ENCODE measurements at regions not wholly inside any gene's neighbourhood (a gene's known extent, or its start where the extent isn't known, plus 50 kb on each side); places are given as distances from the start of the nearest gene placed in this dataset.

DNA sequence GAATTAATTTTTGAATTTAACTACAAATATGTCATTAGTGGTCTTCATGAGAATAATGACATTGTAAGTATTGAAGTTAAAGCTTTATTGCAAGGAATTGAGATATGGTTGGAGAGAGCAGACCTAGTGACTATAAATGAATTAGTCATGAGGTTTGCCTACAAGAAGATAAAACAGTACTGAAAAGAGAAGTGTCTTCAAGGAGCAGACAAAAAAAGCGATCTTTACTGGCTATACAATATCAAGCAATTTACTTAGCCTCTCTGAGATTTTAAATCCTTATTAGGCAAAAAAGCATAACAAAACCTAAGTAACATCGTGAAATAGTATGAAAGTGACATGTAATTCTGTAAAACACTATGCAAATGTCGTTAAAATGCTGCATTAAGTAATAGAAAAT, 435.1 kb upstream of the PCDH20 start:
- DNase-seq (ENCODE audit: low spot score), result no peak

DNA sequence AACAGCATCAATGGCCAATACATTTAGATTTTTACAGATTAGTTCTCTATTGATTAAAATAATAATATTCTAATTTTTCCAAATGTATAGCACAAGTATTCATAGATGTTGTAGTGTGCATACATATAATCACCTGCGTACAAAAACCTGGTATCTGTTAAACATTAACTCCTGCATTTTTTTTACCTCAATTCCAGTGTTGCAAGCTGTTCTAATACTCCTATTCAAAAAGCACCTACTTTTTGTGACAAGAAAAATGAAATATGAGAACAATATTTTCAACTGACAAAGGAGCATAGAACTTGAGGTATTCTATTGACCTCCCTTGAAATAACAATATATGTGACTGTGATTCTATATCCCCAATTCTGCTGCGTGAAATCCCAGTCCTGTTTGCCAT, 422.9 kb upstream of the PCDH20 start:
- no peak for DNase-seq (ENCODE audit: low spot score)

DNA sequence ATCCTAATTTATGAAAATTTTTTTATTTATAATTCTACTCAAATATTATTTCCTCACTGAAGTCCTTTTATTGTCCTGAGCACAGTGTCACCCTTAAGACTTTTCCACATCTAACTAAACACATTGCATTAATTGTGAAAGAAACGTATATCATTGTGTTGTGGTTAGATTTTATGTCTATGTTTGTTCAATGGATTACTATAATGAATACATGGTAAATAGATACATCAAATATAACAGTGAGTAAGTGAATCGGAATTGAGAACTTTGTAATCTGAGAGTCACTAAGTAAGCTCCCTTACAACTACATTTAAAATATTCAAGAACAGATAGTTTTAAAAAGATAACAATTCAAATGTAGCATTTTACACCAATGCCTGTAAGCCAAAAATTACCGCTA, 417.6 kb upstream of the PCDH20 start:
- no peak for DNase-seq (ENCODE audit: low spot score)

DNA sequence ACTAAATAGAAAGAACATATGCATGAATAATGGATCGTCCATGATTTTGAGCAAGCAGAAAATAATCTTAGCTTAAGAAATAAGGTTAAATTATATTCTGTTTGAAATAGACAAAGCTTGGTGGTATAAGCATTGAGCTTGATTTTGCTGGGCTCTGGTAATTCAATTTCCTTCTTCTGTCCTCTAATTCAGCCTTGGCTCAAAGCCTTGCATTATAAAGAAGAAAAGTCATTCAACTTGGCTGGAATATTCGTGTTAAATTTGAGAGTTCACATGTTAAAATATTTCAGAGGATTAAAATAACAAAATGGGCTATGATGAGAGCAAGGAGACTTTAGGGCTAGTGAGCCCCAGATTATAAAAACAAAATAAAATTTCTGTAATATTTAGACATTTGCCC, 415.4 kb upstream of the PCDH20 start:
- DNase-seq (ENCODE audit: low spot score), result no peak

- DNase-seq (ENCODE audit: low spot score), result no peak
Observed at GRCh38 chr13:61830475-61830874, 414.8 kb upstream of the PCDH20 start.

GRCh38 chr13:61824168-61824567, 408.5 kb upstream of the PCDH20 start:
- DNase-seq (ENCODE audit: low spot score), result no peak

DNA sequence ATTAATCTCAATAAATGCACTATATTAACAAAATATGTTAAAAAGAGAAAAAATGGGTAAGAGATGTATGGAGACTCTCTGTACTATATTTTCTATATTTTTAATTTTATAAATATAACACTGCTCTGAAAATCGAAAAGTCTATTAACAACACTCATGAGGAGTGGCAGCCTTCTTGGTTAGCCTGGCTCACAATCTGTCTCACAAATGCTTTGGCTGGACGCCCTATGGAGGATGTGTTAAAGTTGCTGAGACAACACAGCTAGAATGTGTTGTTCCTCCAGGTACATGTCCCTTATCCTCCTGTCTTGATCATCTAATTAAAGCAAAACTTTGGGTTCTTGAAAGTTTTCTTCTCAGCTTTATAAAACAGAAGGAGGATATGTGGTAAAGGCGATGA, 396.6 kb upstream of the PCDH20 start:
- no peak for DNase-seq (ENCODE audit: low spot score)

DNA sequence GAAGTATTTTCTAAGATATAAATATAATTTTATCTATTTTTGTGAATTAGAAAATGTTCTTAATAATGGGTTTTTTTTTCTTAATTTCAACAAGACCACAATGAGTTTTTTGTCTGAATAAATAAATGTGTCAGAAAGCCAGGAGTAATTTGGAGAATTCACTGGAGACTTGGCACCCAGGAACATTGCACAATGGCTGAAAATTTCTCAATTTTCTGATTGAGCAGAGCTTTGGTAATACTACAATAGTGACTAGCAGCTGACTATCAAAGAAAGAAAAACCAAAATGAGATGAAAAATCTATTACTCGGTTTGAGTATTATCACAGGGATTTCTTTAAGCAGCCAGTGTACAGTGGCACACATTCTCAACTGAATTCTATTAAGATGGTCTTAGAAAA, 394.4 kb upstream of the PCDH20 start:
- no peak for DNase-seq (ENCODE audit: low spot score)

GRCh38 chr13:61797397-61797796, 381.7 kb upstream of the PCDH20 start:
- DNase-seq (ENCODE audit: low spot score), result no peak

DNA sequence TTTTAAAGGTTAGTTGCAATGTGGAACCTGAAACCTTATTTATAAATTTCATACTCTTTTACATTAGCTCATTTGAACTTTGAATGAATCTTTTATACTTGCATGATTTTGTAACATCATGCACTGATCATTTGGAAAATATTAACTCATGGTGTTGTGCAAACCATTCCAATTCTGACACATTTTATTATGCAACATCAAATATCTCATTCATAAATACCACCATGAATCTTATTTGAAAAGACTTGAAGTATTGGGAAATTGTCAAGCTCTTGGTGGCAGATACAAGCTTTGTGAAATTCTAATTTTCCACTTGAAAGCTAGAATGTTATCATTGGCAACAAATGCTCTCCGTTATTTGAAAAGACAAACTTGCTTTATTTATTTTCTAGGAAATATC, 379.9 kb upstream of the PCDH20 start:
- DNase-seq (ENCODE audit: low spot score), result no peak

DNA sequence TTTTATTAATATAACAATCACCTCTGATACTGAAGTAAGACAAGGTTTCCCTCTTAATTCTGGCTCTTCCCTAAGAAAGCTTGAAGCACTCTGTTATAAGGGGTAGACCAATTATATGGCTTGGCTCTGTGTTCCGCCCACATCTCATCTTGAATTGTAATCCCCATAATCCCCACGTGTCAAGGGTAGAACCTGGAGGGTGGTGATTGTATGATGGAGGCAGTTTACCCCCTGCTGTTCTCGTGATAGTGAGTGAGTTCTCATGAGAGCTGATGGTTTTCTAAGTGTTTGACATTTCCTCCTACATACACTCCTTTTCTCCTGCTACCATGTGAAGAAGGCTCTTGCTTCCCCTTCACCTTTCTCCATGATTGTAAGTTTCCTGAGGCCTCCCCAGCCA, 363.8 kb upstream of the PCDH20 start:
- DNase-seq (ENCODE audit: low spot score), result no peak

DNA sequence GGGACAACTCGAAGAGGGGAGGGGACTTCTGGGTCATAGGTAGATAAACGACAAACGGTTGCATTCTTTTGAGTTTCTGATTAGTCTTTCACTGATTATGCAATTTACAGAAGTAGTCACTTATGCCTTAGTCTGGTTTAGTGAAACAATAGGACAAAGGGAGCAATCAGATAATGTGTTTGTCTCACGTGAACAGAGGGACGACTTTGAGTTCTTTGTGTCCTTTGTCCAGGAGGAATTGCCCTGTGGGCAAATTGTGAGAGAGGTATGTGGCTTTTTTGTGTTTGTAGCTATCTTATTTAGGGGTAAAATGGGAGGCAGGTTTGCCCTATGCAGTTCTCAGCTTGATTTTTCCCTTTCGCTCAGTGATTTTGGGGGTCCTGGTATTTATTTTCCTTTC, 362.9 kb upstream of the PCDH20 start:
- no peak for DNase-seq (ENCODE audit: low spot score)

DNA sequence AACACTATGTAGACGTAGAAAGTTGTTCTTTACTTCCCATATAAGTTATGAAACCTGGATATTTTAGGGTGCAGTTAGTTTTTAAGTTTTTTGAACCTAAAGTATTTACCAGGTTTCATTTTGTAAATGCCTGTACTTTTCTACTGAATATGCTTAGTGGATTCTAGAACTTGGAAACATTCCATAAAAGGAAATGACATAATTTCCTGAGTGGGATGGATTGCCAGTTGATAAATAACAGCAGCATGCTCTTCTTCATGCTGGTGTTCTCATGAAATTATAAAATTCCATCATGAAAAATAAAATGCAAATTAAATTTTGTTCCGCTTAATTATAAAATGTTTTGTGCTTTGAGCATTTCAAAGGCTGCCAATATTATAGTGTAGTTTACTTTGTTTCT, 362.2 kb upstream of the PCDH20 start:
- DNase-seq (ENCODE audit: low spot score), result no peak

DNA sequence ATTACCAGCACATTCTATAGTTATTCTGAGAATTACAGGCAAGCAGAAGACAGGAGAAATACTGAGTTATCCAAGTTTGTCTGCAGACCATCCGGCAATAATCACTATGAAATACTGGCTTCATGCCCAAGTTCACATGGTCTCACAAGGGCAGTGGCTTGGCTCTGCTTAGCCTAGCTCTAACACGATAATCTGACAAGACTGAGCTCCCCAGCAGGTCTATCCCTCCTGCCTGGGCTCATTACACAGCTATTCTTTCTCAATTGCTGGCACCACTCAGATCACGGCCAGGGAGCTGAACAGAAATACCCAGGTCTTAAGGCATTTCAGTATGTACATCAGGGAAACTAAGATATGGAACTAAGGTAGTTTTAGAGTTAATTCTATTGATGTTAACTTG, 361.6 kb upstream of the PCDH20 start:
- DNase-seq (ENCODE audit: low spot score), result no peak

- no peak for DNase-seq (ENCODE audit: low spot score)
Observed at GRCh38 chr13:61774903-61775302, 359.3 kb upstream of the PCDH20 start.

DNA sequence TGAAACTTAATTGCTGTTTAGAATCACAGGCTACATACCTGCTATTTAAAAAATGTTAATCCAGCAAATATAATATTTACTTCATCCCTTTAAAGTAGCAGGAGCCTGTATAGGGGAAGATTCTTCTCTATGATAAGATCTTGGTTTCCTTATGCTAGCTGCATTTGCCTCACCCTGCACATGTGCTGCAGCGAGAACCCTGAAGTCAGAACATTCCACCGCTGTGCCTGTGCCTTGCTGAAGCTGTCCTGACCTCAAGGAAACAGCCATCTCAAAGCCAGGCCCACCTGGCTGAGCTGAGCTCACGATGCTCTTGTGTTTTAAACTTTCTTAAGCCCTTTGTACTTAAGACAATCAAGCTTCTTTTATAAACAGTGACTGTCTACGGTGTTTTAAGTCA, 355.0 kb upstream of the PCDH20 start:
- no peak for DNase-seq (ENCODE audit: low spot score)

DNA sequence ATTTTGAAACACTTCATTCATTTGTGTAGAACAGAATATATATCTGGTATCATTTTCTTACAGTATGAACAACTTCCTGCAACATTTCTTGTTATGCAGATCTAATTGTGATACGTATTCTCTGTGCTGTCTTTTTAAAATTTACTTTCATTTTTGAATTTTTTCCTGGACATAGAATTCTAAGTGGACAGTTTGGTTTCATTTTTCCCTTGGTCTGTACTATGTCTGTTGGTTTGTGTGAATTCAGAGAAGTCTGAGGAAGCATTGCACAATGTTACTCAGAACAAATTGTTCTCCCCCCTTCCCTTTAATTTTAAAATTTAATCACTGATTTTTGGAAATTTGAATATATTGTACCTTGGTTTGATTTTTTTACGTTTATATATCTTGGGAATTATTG, 352.5 kb upstream of the PCDH20 start:
- no peak for DNase-seq (ENCODE audit: low spot score)

DNA sequence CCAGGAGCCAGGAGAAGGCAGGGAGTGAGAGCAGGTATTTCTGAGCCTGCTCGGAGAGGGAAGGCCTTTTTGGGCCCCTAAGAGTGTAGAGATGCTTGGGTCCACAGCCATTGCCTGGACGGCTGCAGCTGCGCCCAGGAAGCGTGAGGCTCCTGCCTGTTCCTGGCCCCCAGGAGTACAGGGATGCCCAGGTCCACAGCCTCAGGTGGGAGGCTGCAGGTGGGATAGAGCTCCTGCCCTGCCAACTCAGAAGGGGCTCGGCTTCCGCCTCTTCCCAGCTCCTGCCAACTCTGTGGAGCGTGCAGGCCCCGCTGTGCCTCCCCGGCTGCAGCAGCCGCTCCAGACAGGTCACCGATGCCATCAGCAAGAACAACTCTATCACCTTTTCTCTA, 351.0 kb upstream of the PCDH20 start:
- no peak for DNase-seq (ENCODE audit: low spot score)

DNA sequence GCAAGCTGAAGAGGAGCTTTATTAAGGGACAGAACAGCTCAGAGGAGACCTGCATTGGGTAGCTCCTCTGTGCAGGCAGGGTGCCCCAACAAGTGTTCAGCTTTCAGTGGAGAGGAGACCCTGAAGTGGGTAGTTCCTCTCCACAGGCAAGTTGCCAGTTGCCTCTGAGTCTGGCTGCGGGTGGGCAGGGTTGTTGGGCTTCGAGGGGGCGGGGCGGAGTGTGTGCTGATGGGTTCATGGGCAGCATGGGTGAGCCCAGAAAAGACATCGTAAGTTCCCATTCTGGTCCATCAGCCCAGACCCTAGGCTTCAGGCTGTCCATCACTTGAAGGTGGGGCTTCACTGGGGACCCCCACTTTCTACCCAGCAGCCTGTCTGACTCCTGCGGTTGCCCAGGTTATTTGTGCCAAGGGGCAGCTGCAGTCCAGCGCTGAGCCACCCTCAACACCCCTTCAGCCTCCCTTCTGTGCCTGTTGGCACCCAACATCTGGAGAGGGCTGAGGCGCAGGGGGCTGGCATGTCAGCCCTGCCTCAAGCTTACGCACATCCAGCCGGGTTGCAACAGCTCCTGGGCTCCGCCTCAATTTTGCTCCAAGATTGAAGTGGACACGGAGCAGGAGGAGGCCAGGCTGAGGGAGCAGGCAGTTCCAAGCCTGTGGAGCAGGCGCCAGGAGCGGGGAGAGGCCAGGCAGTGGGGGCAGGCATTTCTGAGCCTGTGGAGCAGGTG, 350.5 kb upstream of the PCDH20 start:
- DNase-seq (ENCODE audit: low spot score), result no peak

- DNase-seq (ENCODE audit: low spot score), result no peak
Observed at GRCh38 chr13:61765181-61765742, 349.6 kb upstream of the PCDH20 start.

GRCh38 chr13:61761690-61762089, 346.0 kb upstream of the PCDH20 start:
- no peak for DNase-seq (ENCODE audit: low spot score)

DNA sequence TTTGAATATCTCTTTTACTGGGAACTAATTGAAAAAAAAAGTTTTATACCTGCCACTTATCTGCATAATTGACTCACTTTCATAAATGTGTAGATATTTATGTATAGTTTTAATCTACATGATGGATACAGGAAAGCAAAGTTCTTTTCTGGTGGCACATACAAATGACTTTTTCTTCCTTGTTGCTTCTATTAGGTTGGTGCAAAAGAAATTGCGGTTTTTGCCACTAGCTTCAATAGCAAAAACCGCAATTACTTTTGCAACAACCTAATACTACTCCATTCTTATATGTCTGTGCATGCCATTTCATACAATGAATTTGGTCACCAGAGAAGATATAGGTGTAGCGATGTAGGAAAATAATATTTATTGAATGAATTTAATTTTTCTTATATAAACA, 344.5 kb upstream of the PCDH20 start:
- DNase-seq (ENCODE audit: low spot score), result no peak

DNA sequence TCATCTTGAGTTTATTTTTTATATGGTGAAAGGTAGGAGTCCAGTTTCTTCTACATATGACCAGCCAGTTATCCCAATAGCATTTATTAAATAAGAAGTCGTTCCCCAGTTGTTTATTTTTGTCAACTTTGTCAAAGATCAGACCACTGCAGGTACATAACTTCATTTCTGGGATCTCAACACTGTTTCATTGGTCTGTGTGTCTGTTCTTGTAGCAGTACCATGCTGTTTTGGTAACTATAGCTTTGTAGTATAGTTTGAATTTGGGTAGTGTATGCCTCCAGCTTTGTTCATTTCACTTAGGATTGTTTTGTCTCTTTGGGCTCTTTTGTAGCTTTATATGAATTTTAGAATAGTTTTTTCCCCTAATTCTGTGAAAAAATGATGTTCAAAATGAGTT, 340.4 kb upstream of the PCDH20 start:
- DNase-seq (ENCODE audit: low spot score), result no peak

GRCh38 chr13:61751039-61751438, 335.4 kb upstream of the PCDH20 start:
- no peak for DNase-seq (ENCODE audit: low spot score)

Measured in SK-N-DZ (cell line).